HepG2 (cell line): ENCODE measurements at regions not wholly inside any gene's neighbourhood (a gene's known extent, or its start where the extent isn't known, plus 50 kb on each side); places are given as distances from the start of the nearest gene placed in this dataset.

Experiments
- ATAC-seq: fragments of 200-7000 bp; cut with Tn5 transposase; 3 replicates; pipeline ENCODE4 v1.9.1; 2020; ENCODE audit warnings: mild to moderate bottlenecking, moderate library complexity
- BruUV-seq: library from RNA; stranded (reverse); fragments of 400-500 nt; replicated peaks from 2 replicates; lab custom pipeline; 2021; lab: Mats Ljungman, UMichigan
- CTCF ChIA-PET: fragments of 300-600 bp; formaldehyde crosslinking; extraction: SDS; loops from one replicate; lab custom pipeline; 2021; ENCODE audit warnings: low total read pairs, inconsistent platforms, low intra/inter-chr PET ratio; lab: Yijun Ruan, JAX
- POLR2A ChIA-PET: fragments of 350-600 bp; sonication (Branson Sonifier 250); formaldehyde crosslinking; loops from one replicate; lab custom pipeline; 2020; ENCODE audit warnings: antibody characterized with exemption, inconsistent platforms; lab: Yijun Ruan, JAX
- DNase-seq: peaks from one replicate; pipeline ENCODE4 v3.0.0-alpha.2; 2015; ENCODE audit warnings: low spot score
- FAIRE-seq: peaks from 3 replicates; lab custom pipeline; 2011; peaks lifted over from hg19 to GRCh38; lab: Jason Lieb, UNC
- H2AFZ ChIP-seq: one replicate; pipeline ENCODE4 v1.6.1; 2011; ENCODE audit warnings: low read length, inconsistent platforms
- H3K27ac ChIP-seq: fragments of 300-600 bp; 3 replicates; pipeline ENCODE4 v1.8.0; 2011; ENCODE audit warnings: mixed run types, mild to moderate bottlenecking, mixed read lengths, low read length, inconsistent platforms; ENCODE audit not compliant: insufficient read depth; ENCODE audit errors: extremely low read length
- H3K27me3 ChIP-seq, 2 experiments: fragments of 200-600 bp in 1 of 2; 2 replicates in 1 of 2; 3 replicates in 1 of 2; pipeline versions ENCODE4 v1.6.0 to v1.8.0; 2011; ENCODE audit warnings: low read length in 2 of 2, mild to moderate bottlenecking in 2 of 2, moderate library complexity in 2 of 2, inconsistent platforms in 1 of 2; ENCODE audit not compliant: insufficient read depth in 2 of 2, control insufficient read depth in 1 of 2
- H3K36me3 ChIP-seq, 2 experiments: fragments of 200-600 bp in 1 of 2; replicated peaks in 1 of 2; 2 replicates in 1 of 2; 3 replicates in 1 of 2; pipeline versions ENCODE4 v1.5.1 to v1.8.0; 2011; ENCODE audit warnings: low read length in 2 of 2, inconsistent platforms in 1 of 2; ENCODE audit not compliant: insufficient read depth in 2 of 2, control insufficient read depth in 1 of 2
- H3K4me1 ChIP-seq: 2 replicates; pipeline ENCODE4 v1.5.1; 2012; ENCODE audit warnings: low read length, inconsistent platforms; ENCODE audit not compliant: insufficient read depth
- H3K4me2 ChIP-seq: 2 replicates; pipeline ENCODE4 v1.6.0; 2011; ENCODE audit warnings: low read depth, low read length, inconsistent platforms
- H3K4me3 ChIP-seq, 3 experiments: fragments of 200-600 bp in 1 of 3; sonication (generic), shearing (Covaris generic) in 1 of 3; replicated peaks in 1 of 3; 2 replicates each; pipeline ENCODE4 v1.5.1; 2011 to 2016; ENCODE audit warnings: low read length in 3 of 3, inconsistent platforms in 2 of 3, low read depth in 2 of 3, mild to moderate bottlenecking in 2 of 3, control low read depth in 1 of 3, mixed read lengths in 1 of 3; ENCODE audit not compliant: insufficient read depth in 1 of 3
- H3K79me2 ChIP-seq: one replicate; pipeline ENCODE4 v1.6.1; 2011; ENCODE audit warnings: low read length, inconsistent platforms; ENCODE audit not compliant: insufficient read depth
- H3K9ac ChIP-seq: 2 replicates; pipeline ENCODE4 v1.6.0; 2011; ENCODE audit warnings: mild to moderate bottlenecking, low read depth, low read length, inconsistent platforms; ENCODE audit not compliant: insufficient read depth
- H3K9me3 ChIP-seq: 2 replicates; pipeline ENCODE4 v1.5.1; 2012; ENCODE audit warnings: mild to moderate bottlenecking, low read length
- H4K20me1 ChIP-seq: 2 replicates; pipeline ENCODE4 v1.6.0; 2011; ENCODE audit warnings: inconsistent platforms, mild to moderate bottlenecking, low read length, moderate library complexity; ENCODE audit not compliant: insufficient read depth
- ATRX ChIP-seq: sonication (generic); formaldehyde crosslinking; IDR thresholded peaks from 2 replicates; pipeline ENCODE4 v1.4.0; 2020; ENCODE audit warnings: missing genetic modification reagents, borderline replicate concordance
- E2F5 ChIP-seq: sonication (generic); formaldehyde crosslinking; conservative IDR thresholded peaks from 2 replicates; pipeline ENCODE4 v1.4.0; 2020; ENCODE audit warnings: missing genetic modification reagents
- ETS1 ChIP-seq: sonication (generic); formaldehyde crosslinking; IDR thresholded peaks from 2 replicates; pipeline ENCODE4 v1.4.0; 2020; ENCODE audit warnings: missing genetic modification reagents
- IKZF1 ChIP-seq: fragments of 450-650 bp; IDR thresholded peaks from 2 replicates; pipeline ENCODE4 v1.7.1; 2016
- KIAA2018 ChIP-seq: sonication (generic); formaldehyde crosslinking; IDR thresholded peaks from 2 replicates; pipeline ENCODE4 v1.5.0; 2020; ENCODE audit warnings: mild to moderate bottlenecking, missing genetic modification reagents, borderline replicate concordance
- TFDP2 ChIP-seq: sonication (generic); formaldehyde crosslinking; IDR thresholded peaks from 2 replicates; pipeline ENCODE4 v1.4.0; 2020; ENCODE audit warnings: missing genetic modification reagents
- ZBTB37 ChIP-seq: sonication (generic); formaldehyde crosslinking; IDR thresholded peaks from 2 replicates; pipeline ENCODE4 v1.4.0; 2020; ENCODE audit warnings: mild to moderate bottlenecking, missing genetic modification reagents
- ZFAT ChIP-seq: sonication (generic); formaldehyde crosslinking; conservative IDR thresholded peaks from 2 replicates; pipeline ENCODE4 v1.8.1; 2023; ENCODE audit warnings: missing genetic modification reagents, inconsistent platforms
- ZNF44 ChIP-seq: sonication (generic); formaldehyde crosslinking; IDR thresholded peaks from 2 replicates; pipeline ENCODE4 v1.5.1; 2020; ENCODE audit warnings: mild to moderate bottlenecking, missing genetic modification reagents
- ZNF615 ChIP-seq: sonication (generic); formaldehyde crosslinking; IDR thresholded peaks from 2 replicates; pipeline ENCODE4 v1.5.0; 2020; ENCODE audit warnings: mild to moderate bottlenecking, missing genetic modification reagents, borderline replicate concordance
- WGBS: methylation state at CpG from one replicate; pipeline ENCODE4 v1.1.6; 2017; ENCODE audit warnings: low lambda C conversion rate; 5-methylcytosine and 5-hydroxymethylcytosine counted together
- in situ Hi-C: cut with HindIII; loops from 2 replicates; pipeline ENCODE4 v1.10.0; 2017; ENCODE audit warnings: low pct_unique_long_range_greater_than_20kb; ENCODE audit not compliant: extremely low pct_ligation_motif_present
- intact Hi-C: fragments of 100-400 bp; cut with micrococcal nuclease; formaldehyde crosslinking; loops from one replicate; pipeline ENCODE4 v1.10.0; 2022; ENCODE audit not compliant: unreplicated experiment

- H4K20me1 ChIP-seq: no peaks in the 10 kb centered on the region
- no TSS peak for BruUV-seq
- H3K79me2 ChIP-seq: no peaks in the 10 kb centered on the region
- intact Hi-C loops (no loop called here), in situ Hi-C loops (no loop called here)
- no peak overlapping the region for H3K4me3 ChIP-seq
- no peak overlapping the region for H2AFZ ChIP-seq
- H3K4me2 ChIP-seq: no peak overlapping the region
- FAIRE-seq (no peak), DNase-seq (no peak), ATAC-seq (no peak)
- no peaks in the 10 kb centered on the region for H3K9me3 ChIP-seq
- H3K36me3 ChIP-seq: no peaks in the 10 kb centered on the region
- H3K27me3 ChIP-seq: no peaks in the 10 kb centered on the region
- ChIA-PET POLR2A (no interaction called here), CTCF (no interaction called here)
- H3K4me1 ChIP-seq: no peaks in the 10 kb centered on the region
- WGBS: 0% methylated on average over 3 of the region's 3 CpGs
- H3K27ac ChIP-seq: no peak overlapping the region
- H3K9ac ChIP-seq: no peak overlapping the region
- TF ChIP-seq TFDP2 (CRISPR knock-in tag) (no peak), ATRX (no peak), E2F5 (CRISPR knock-in tag) (no peak), ZFAT (no peak), ETS1 (CRISPR knock-in tag) (no peak), ZBTB37 (CRISPR knock-in tag) (no peak), ZNF44 (CRISPR knock-in tag) (no peak), ZNF615 (no peak), KIAA2018 (CRISPR knock-in tag) (no peak), IKZF1 (no peak)
Measured at GRCh38 chr2:162992828-162993227, 154.3 kb upstream of the KCNH7 start.
